Pancreas (tissue), 10 donors: ENCODE measurements at regions not wholly inside any gene's neighbourhood (a gene's known extent, or its start where the extent isn't known, plus 50 kb on each side); places are given as distances from the start of the nearest gene placed in this dataset.
"Not testable (repeated sequence)": the region's sequence is repeated elsewhere in the genome, so short reads cannot be mapped to it uniquely, and the experiment has no call there.

Experiments
- ATAC-seq, 4 donors: fragments of 200-7000 bp; cut with Tn5 transposase; one replicate each; pipeline versions ENCODE4 v1.8.0 to v1.9.1; 2020; ENCODE audit warnings: mild to moderate bottlenecking in 4 of 4, moderate library complexity in 4 of 4
- DNase-seq, 6 donors: peaks; one replicate each; pipeline ENCODE4 v3.0.0-alpha.2; 2020
- FAIRE-seq: peaks from 2 replicates; lab custom pipeline; 2012; peaks lifted over from hg19 to GRCh38; lab: Jason Lieb, UNC
- H3K27ac ChIP-seq, 4 donors: fragments of 200-600 bp; sonication (generic); 1 replicate in 3 of 4; 2 replicates in 1 of 4; pipeline versions ENCODE4 v1.5.0 to v1.8.0; 2020
- H3K27me3 ChIP-seq, 4 donors: fragments of 200-600 bp; one replicate each; pipeline ENCODE4 v1.8.0; 2021
- H3K36me3 ChIP-seq, 3 donors: fragments of 200-600 bp; sonication (generic) in 1 of 3; one replicate each; pipeline versions ENCODE4 v1.5.0 to v1.8.0; 2020 to 2021
- H3K4me1 ChIP-seq, 3 donors: fragments of 200-600 bp; one replicate each; pipeline ENCODE4 v1.8.0; 2021
- H3K4me3 ChIP-seq, 4 donors: fragments of 200-600 bp; sonication (generic) in 2 of 4; one replicate each; pipeline versions ENCODE4 v1.5.0 to v1.8.0; 2020 to 2021
- H3K9me3 ChIP-seq, 4 donors: fragments of 200-600 bp; one replicate each; pipeline ENCODE4 v1.8.0; 2021
- CTCF ChIP-seq, 4 donors: fragments of 200-600 bp; sonication (generic) in 3 of 4; IDR thresholded peaks; one replicate each; pipeline versions ENCODE4 v1.5.0 to v1.8.0; 2021; ENCODE audit warnings: antibody characterized with exemption in 4 of 4
- WGBS, 2 donors: extraction: QIAGEN DNeasy Blood & Tissue Kit; methylation state at CpG; one replicate each; pipeline ENCODE4 v1.1.7; 2013; 5-methylcytosine and 5-hydroxymethylcytosine counted together
- intact Hi-C, 3 donors: fragments of 100-400 bp; cut with DNase I; formaldehyde crosslinking; loops; one replicate each; pipeline versions ENCODE4 v1.11.1 to v1.14.2; 2022
- donor health status: healthy with polysubstance abuse.
- donor health status: DM: no; HTN: no; CAD: no; lungs with moderate emphysema.
- donor health status: DM: no; HTN: no; CAD: no.
- donor health status: control.
- donor health status: control.
- donor health status: Bipolar disorder and iron deficiency.
- donor health status: DM: yes; HTN: yes; CAD: no.
- donor health status: DM: no; HTN: no; CAD: no.
- donor health status: DM: no; HTN: no; CAD: no.
- donor health status: DM: yes; HTN: yes; CAD: no.

- H3K9me3 ChIP-seq, result no peaks in the 10 kb centered on the region
- ATAC-seq, result no peak
- no peak for TF ChIP-seq CTCF (IDR thresholded peaks at IDR 0.05)
- intact Hi-C loops, result no loop called here
- no peak overlapping the region for H3K27ac ChIP-seq
- H3K4me3 ChIP-seq, result no peak overlapping the region
- H3K27me3 ChIP-seq, result no peaks in the 10 kb centered on the region
- no peak for DNase-seq
- no peaks in the 10 kb centered on the region for H3K4me1 ChIP-seq
- H3K36me3 ChIP-seq, result no peaks in the 10 kb centered on the region
- 86 to 87% methylated on average over 1 of the region's 1 CpG for WGBS, 2 donors
- no peak for FAIRE-seq
These were observed 118.9 kb upstream of the RASGEF1B start for GRCh38 chr4:81590596-81590995.

DNA sequence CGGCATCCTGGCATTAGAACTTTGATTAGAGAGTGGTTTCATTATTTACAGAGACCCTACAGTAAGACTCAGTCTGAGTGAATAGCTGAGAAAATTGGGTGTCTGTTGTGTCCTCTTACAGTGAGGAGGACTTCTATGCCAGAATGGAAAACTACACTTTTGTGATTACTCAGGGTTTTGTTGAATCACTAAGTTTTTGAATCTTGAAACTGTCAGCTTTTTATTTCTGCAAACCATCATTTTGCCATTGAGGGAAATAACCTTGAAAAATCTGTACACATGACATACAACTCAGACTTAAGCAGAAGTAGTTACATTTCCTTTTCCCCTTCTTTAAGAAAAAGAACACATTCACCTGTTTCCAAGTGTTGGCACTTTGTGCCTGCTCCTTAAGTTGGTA, 117.6 kb upstream of the RASGEF1B start:
- Histone ChIP-seq H3K4me1 (no peaks in the 10 kb centered on the region), H3K36me3 (no peaks in the 10 kb centered on the region), H3K9me3 (no peaks in the 10 kb centered on the region), H3K4me3 (no peak overlapping the region), H3K27me3 (no peaks in the 10 kb centered on the region), H3K27ac (no peak overlapping the region)
- TF ChIP-seq CTCF (IDR thresholded peaks at IDR 0.05), result no peak
- no peak for FAIRE-seq
- ATAC-seq, result no peak
- intact Hi-C loops, result no loop called here
- 88 to 89% methylated on average over 1 of the region's 1 CpG for WGBS, 2 donors
- no peak for DNase-seq

- H3K27me3 ChIP-seq, result no peaks in the 10 kb centered on the region
- FAIRE-seq (no peak), DNase-seq (no peak), ATAC-seq (no peak)
- H3K4me3 ChIP-seq, result no peak overlapping the region
- no peaks in the 10 kb centered on the region for H3K9me3 ChIP-seq
- intact Hi-C loops, result no loop called here
- 88 to 91% methylated on average over 3 of the region's 3 CpGs for WGBS, 2 donors
- H3K36me3 ChIP-seq, result no peaks in the 10 kb centered on the region
- H3K27ac ChIP-seq, result no peak overlapping the region
- no peak for TF ChIP-seq CTCF (IDR thresholded peaks at IDR 0.05)
- no peaks in the 10 kb centered on the region for H3K4me1 ChIP-seq
These were observed 115.0 kb upstream of the RASGEF1B start for GRCh38 chr4:81586706-81587105.

- 83 to 88% methylated on average over 3 of the region's 3 CpGs for WGBS, 2 donors
- H3K4me3 ChIP-seq, intact Hi-C loops, H3K27ac ChIP-seq, H3K4me1 ChIP-seq, DNase-seq, FAIRE-seq, H3K27me3 ChIP-seq, H3K9me3 ChIP-seq, H3K36me3 ChIP-seq, ATAC-seq: not testable (repeated sequence)
These were observed 109.3 kb upstream of the RASGEF1B start for GRCh38 chr4:81580994-81581374.

DNA sequence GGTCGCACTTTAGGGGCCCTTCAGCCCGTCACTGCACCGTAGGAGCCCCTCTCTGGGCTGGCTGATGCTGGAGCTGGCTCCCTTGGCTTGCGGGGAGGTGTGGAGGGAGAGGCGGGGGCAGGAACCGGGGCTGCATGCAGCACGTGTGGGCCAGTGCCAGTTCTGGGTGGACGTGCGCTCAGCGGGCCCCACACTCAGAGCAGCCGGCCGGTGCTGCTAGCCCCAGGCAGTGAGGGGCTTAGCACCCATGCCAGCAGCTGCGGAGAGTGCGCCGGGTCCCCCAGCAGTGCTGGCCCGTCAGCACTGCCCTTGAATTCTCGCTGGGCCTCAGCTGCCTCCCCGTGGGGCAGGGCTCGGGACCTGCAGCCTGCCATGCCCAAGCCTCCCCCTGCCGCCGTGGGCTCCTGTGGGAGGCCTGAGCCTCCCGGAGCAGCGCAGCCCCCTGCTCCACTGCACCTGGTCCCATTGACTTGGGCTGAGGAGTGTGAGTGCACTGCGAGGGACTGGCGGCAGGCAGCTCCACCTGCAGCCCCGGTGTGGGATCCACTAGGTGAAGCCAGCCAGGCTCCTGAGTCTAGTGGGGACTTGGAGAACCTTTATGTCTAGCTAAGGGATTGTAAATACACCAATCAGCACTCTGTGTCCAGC, 108.8 kb upstream of the RASGEF1B start:
- ATAC-seq (no peak), DNase-seq (peak in 1 of 6 donors; percentile 52), FAIRE-seq (no peak)
- no peak for TF ChIP-seq CTCF (IDR thresholded peaks at IDR 0.05)
- WGBS, 2 donors, result 80 to 93% methylated on average over 23 to 26 of the region's 26 CpGs
- no peaks in the 10 kb centered on the region for H3K9me3 ChIP-seq
- H3K36me3 ChIP-seq, result no peaks in the 10 kb centered on the region
- no peak overlapping the region for H3K4me3 ChIP-seq
- no peak overlapping the region for H3K27ac ChIP-seq
- no peaks in the 10 kb centered on the region for H3K4me1 ChIP-seq
- no peaks in the 10 kb centered on the region for H3K27me3 ChIP-seq
- intact Hi-C loops, result no loop called here
